ENCODE measurements at regions not wholly inside any gene's neighbourhood (a gene's known extent, or its start where the extent isn't known, plus 50 kb on each side); places are given as distances from the start of the nearest gene placed in this dataset.

- Mint-ChIP-seq H3K9me3 (peaks cover 4 to 25% (median 13%) of the 10 kb centered on the region in 7 donors), H3K27me3 (no peaks in the 10 kb centered on the region), H3K4me3 (no peak overlapping the region), H3K27ac (no peak overlapping the region), H3K36me3 (no peaks in the 10 kb centered on the region), H3K4me1 (no peaks in the 10 kb centered on the region)
- Histone ChIP-seq H3K9me3 (ENCODE audit: control insufficient read depth in 2 of 2, low read length in 2 of 2) (peaks cover 0 to 4% of the 10 kb centered on the region in 2 experiments), H3K27me3 (ENCODE audit: control insufficient read depth, insufficient read depth, low read length) (no peaks in the 10 kb centered on the region), H3K27ac (ENCODE audit: insufficient read depth, low read length, poor library complexity, severe bottlenecking) (no peak overlapping the region), H3K36me3 (ENCODE audit: control insufficient read depth, insufficient read depth, low read length) (no peaks in the 10 kb centered on the region), H3K4me3 (ENCODE audit: low read depth, low read length) (no peak overlapping the region), H3K4me1 (ENCODE audit: control insufficient read depth, insufficient read depth, low read length, poor library complexity, severe bottlenecking) (no peaks in the 10 kb centered on the region)
- no peak for ATAC-seq (ENCODE audit: low read depth in 2 of 2)
- DNase-seq = no peak
These were observed 641.0 kb downstream of the DNAH5 start for GRCh38 chr5:13303445-13303844.

- H3K27ac Mint-ChIP-seq = no peak overlapping the region
- H3K9me3 Mint-ChIP-seq = peaks cover 0 to 15% (median 6%) of the 10 kb centered on the region in 7 donors
- no peaks in the 10 kb centered on the region for H3K27me3 ChIP-seq (ENCODE audit: control insufficient read depth, insufficient read depth, low read length)
- no peaks in the 10 kb centered on the region for H3K36me3 Mint-ChIP-seq
- ATAC-seq (ENCODE audit: low read depth in 2 of 2) (no peak), DNase-seq (no peak)
- no peaks in the 10 kb centered on the region for H3K27me3 Mint-ChIP-seq
- H3K4me3 ChIP-seq (ENCODE audit: low read depth, low read length) = no peak overlapping the region
- H3K9me3 ChIP-seq (ENCODE audit: control insufficient read depth in 2 of 2, low read length in 2 of 2) = peaks cover 0 to 4% of the 10 kb centered on the region in 2 experiments
- no peak overlapping the region for H3K27ac ChIP-seq (ENCODE audit: insufficient read depth, low read length, poor library complexity, severe bottlenecking)
- H3K4me1 ChIP-seq (ENCODE audit: control insufficient read depth, insufficient read depth, low read length, poor library complexity, severe bottlenecking) = no peaks in the 10 kb centered on the region
- no peak overlapping the region for H3K4me3 Mint-ChIP-seq
- H3K4me1 Mint-ChIP-seq = no peaks in the 10 kb centered on the region
- H3K36me3 ChIP-seq (ENCODE audit: control insufficient read depth, insufficient read depth, low read length) = no peaks in the 10 kb centered on the region
These were observed 665.7 kb downstream of the DNAH5 start for GRCh38 chr5:13278811-13279210.

GRCh38 chr5:13278148-13278547 lies 666.3 kb downstream of the DNAH5 start:
- DNase-seq (no peak), ATAC-seq (ENCODE audit: low read depth in 2 of 2) (no peak)
- Mint-ChIP-seq H3K4me3 (no peak overlapping the region), H3K27ac (no peak overlapping the region), H3K4me1 (no peaks in the 10 kb centered on the region), H3K9me3 (peaks cover 0 to 15% (median 5%) of the 10 kb centered on the region in 7 donors), H3K36me3 (no peaks in the 10 kb centered on the region), H3K27me3 (no peaks in the 10 kb centered on the region)
- Histone ChIP-seq H3K27ac (ENCODE audit: insufficient read depth, low read length, poor library complexity, severe bottlenecking) (no peak overlapping the region), H3K27me3 (ENCODE audit: control insufficient read depth, insufficient read depth, low read length) (no peaks in the 10 kb centered on the region), H3K36me3 (ENCODE audit: control insufficient read depth, insufficient read depth, low read length) (no peaks in the 10 kb centered on the region), H3K4me3 (ENCODE audit: low read depth, low read length) (no peak overlapping the region), H3K4me1 (ENCODE audit: control insufficient read depth, insufficient read depth, low read length, poor library complexity, severe bottlenecking) (no peaks in the 10 kb centered on the region), H3K9me3 (ENCODE audit: control insufficient read depth in 2 of 2, low read length in 2 of 2) (peaks cover 0 to 4% of the 10 kb centered on the region in 2 experiments)

- peaks cover 0 to 4% of the 10 kb centered on the region in 2 experiments for H3K9me3 ChIP-seq (ENCODE audit: control insufficient read depth in 2 of 2, low read length in 2 of 2)
- H3K4me1 ChIP-seq (ENCODE audit: control insufficient read depth, insufficient read depth, low read length, poor library complexity, severe bottlenecking) = no peaks in the 10 kb centered on the region
- H3K4me3 ChIP-seq (ENCODE audit: low read depth, low read length) = no peak overlapping the region
- no peaks in the 10 kb centered on the region for H3K27me3 ChIP-seq (ENCODE audit: control insufficient read depth, insufficient read depth, low read length)
- H3K36me3 ChIP-seq (ENCODE audit: control insufficient read depth, insufficient read depth, low read length) = no peaks in the 10 kb centered on the region
- H3K4me3 Mint-ChIP-seq = no peak overlapping the region
- no peaks in the 10 kb centered on the region for H3K4me1 Mint-ChIP-seq
- no peak overlapping the region for H3K27ac ChIP-seq (ENCODE audit: insufficient read depth, low read length, poor library complexity, severe bottlenecking)
- H3K36me3 Mint-ChIP-seq = no peaks in the 10 kb centered on the region
- H3K27ac Mint-ChIP-seq = no peak overlapping the region
- H3K9me3 Mint-ChIP-seq = peaks cover 0 to 27% (median 5%) of the 10 kb centered on the region in 7 donors
- H3K27me3 Mint-ChIP-seq = no peaks in the 10 kb centered on the region
- no peak for DNase-seq
- no peak for ATAC-seq (ENCODE audit: low read depth in 2 of 2)
These were observed 668.3 kb downstream of the DNAH5 start for GRCh38 chr5:13276156-13276555.

- Mint-ChIP-seq H3K27ac (no peak overlapping the region), H3K4me1 (no peaks in the 10 kb centered on the region), H3K36me3 (no peaks in the 10 kb centered on the region), H3K4me3 (no peak overlapping the region), H3K27me3 (no peaks in the 10 kb centered on the region), H3K9me3 (peaks cover 0 to 28% (median 3%) of the 10 kb centered on the region in 7 donors)
- no peak for ATAC-seq (ENCODE audit: low read depth in 2 of 2)
- no peaks in the 10 kb centered on the region for H3K36me3 ChIP-seq (ENCODE audit: control insufficient read depth, insufficient read depth, low read length)
- no peaks in the 10 kb centered on the region for H3K9me3 ChIP-seq (ENCODE audit: control insufficient read depth in 2 of 2, low read length in 2 of 2)
- no peaks in the 10 kb centered on the region for H3K4me1 ChIP-seq (ENCODE audit: control insufficient read depth, insufficient read depth, low read length, poor library complexity, severe bottlenecking)
- DNase-seq = no peak
- no peak overlapping the region for H3K27ac ChIP-seq (ENCODE audit: insufficient read depth, low read length, poor library complexity, severe bottlenecking)
- no peaks in the 10 kb centered on the region for H3K27me3 ChIP-seq (ENCODE audit: control insufficient read depth, insufficient read depth, low read length)
- no peak overlapping the region for H3K4me3 ChIP-seq (ENCODE audit: low read depth, low read length)
These were observed 680.8 kb downstream of the DNAH5 start for GRCh38 chr5:13263701-13264100.

GRCh38 chr5:13253111-13253510 lies 691.4 kb downstream of the DNAH5 start:
- H3K27me3 Mint-ChIP-seq = no peaks in the 10 kb centered on the region
- H3K27ac Mint-ChIP-seq = no peak overlapping the region
- H3K36me3 Mint-ChIP-seq = no peaks in the 10 kb centered on the region
- H3K27me3 ChIP-seq (ENCODE audit: control insufficient read depth, insufficient read depth, low read length) = no peaks in the 10 kb centered on the region
- H3K4me3 Mint-ChIP-seq = no peak overlapping the region
- peaks cover 0 to 2% (median 0%) of the 10 kb centered on the region in 4 donors for H3K4me1 Mint-ChIP-seq
- no peak for ATAC-seq (ENCODE audit: low read depth in 2 of 2)
- no peak for DNase-seq
- no peaks in the 10 kb centered on the region for H3K4me1 ChIP-seq (ENCODE audit: control insufficient read depth, insufficient read depth, low read length, poor library complexity, severe bottlenecking)
- no peak overlapping the region for H3K27ac ChIP-seq (ENCODE audit: insufficient read depth, low read length, poor library complexity, severe bottlenecking)
- peaks cover 3 to 17% (median 9%) of the 10 kb centered on the region in 7 donors for H3K9me3 Mint-ChIP-seq
- no peak overlapping the region for H3K4me3 ChIP-seq (ENCODE audit: low read depth, low read length)
- peaks cover 0 to 4% of the 10 kb centered on the region in 2 experiments for H3K9me3 ChIP-seq (ENCODE audit: control insufficient read depth in 2 of 2, low read length in 2 of 2)
- H3K36me3 ChIP-seq (ENCODE audit: control insufficient read depth, insufficient read depth, low read length) = no peaks in the 10 kb centered on the region

- Mint-ChIP-seq H3K27me3 (no peaks in the 10 kb centered on the region), H3K4me1 (peaks cover 0 to 2% (median 0%) of the 10 kb centered on the region in 4 donors), H3K9me3 (peaks cover 3 to 16% (median 9%) of the 10 kb centered on the region in 7 donors), H3K36me3 (no peaks in the 10 kb centered on the region), H3K27ac (no peak overlapping the region), H3K4me3 (no peak overlapping the region)
- no peaks in the 10 kb centered on the region for H3K27me3 ChIP-seq (ENCODE audit: control insufficient read depth, insufficient read depth, low read length)
- DNase-seq = no peak
- H3K27ac ChIP-seq (ENCODE audit: insufficient read depth, low read length, poor library complexity, severe bottlenecking) = no peak overlapping the region
- peaks cover 0 to 4% of the 10 kb centered on the region in 2 experiments for H3K9me3 ChIP-seq (ENCODE audit: control insufficient read depth in 2 of 2, low read length in 2 of 2)
- ATAC-seq (ENCODE audit: low read depth in 2 of 2) = no peak
- H3K4me1 ChIP-seq (ENCODE audit: control insufficient read depth, insufficient read depth, low read length, poor library complexity, severe bottlenecking) = no peaks in the 10 kb centered on the region
- no peak overlapping the region for H3K4me3 ChIP-seq (ENCODE audit: low read depth, low read length)
- no peaks in the 10 kb centered on the region for H3K36me3 ChIP-seq (ENCODE audit: control insufficient read depth, insufficient read depth, low read length)
These were observed 691.8 kb downstream of the DNAH5 start for GRCh38 chr5:13252699-13253098.

GRCh38 chr5:13251623-13252376 lies 692.7 kb downstream of the DNAH5 start:
- Histone ChIP-seq H3K9me3 (ENCODE audit: control insufficient read depth in 2 of 2, low read length in 2 of 2) (peaks cover 0 to 4% of the 10 kb centered on the region in 2 experiments), H3K4me1 (ENCODE audit: control insufficient read depth, insufficient read depth, low read length, poor library complexity, severe bottlenecking) (no peaks in the 10 kb centered on the region), H3K27me3 (ENCODE audit: control insufficient read depth, insufficient read depth, low read length) (no peaks in the 10 kb centered on the region), H3K27ac (ENCODE audit: insufficient read depth, low read length, poor library complexity, severe bottlenecking) (no peak overlapping the region), H3K36me3 (ENCODE audit: control insufficient read depth, insufficient read depth, low read length) (no peaks in the 10 kb centered on the region), H3K4me3 (ENCODE audit: low read depth, low read length) (no peak overlapping the region)
- Mint-ChIP-seq H3K36me3 (no peaks in the 10 kb centered on the region), H3K4me3 (no peak overlapping the region), H3K27me3 (no peaks in the 10 kb centered on the region), H3K27ac (no peak overlapping the region), H3K9me3 (peaks cover 3 to 15% (median 10%) of the 10 kb centered on the region in 7 donors), H3K4me1 (peaks cover 0 to 2% (median 0%) of the 10 kb centered on the region in 4 donors)
- no peak for DNase-seq
- ATAC-seq (ENCODE audit: low read depth in 2 of 2) = no peak
